ENCODE measurements at regions not wholly inside any gene's neighbourhood (a gene's known extent, or its start where the extent isn't known, plus 50 kb on each side); places are given as distances from the start of the nearest gene placed in this dataset.

- Histone ChIP-seq H3K4me1 (ENCODE audit: control insufficient read depth in 1 of 2, insufficient read depth in 2 of 2, low read length in 2 of 2) (peaks cover 0 to 16% of the 10 kb centered on the region in 2 experiments; a peak in 3 of 4 replicates), H3K36me3 (ENCODE audit: control insufficient read depth in 1 of 2, insufficient read depth in 2 of 2, low read length in 2 of 2) (no peaks in the 10 kb centered on the region), H3K9me2 (ENCODE audit: insufficient read depth) (no peaks in the 10 kb centered on the region), H4K20me1 (ENCODE audit: insufficient read depth) (no peaks in the 10 kb centered on the region), H3K79me2 (ENCODE audit: insufficient read depth, low read length) (no peaks in the 10 kb centered on the region), H3K27me3 (ENCODE audit: insufficient read depth, low read length) (no peaks in the 10 kb centered on the region; the same call in 1 of the 2 replicates), H3K27ac (ENCODE audit: low read depth, low read length) (no peak overlapping the region), H3K9ac (ENCODE audit: low read length) (no peak overlapping the region), H3K9me3 (ENCODE audit: control insufficient read depth in 1 of 2, insufficient read depth in 1 of 2, low read depth in 1 of 2, low read length in 2 of 2) (no peaks in the 10 kb centered on the region), H2AFZ (ENCODE audit: low read depth, low read length, poor library complexity, severe bottlenecking) (no peak overlapping the region), H3K4me3 (replicated peaks in 1 of 2; ENCODE audit: low read depth in 1 of 2, low read length in 2 of 2) (no peak overlapping the region), H3K4me2 (ENCODE audit: low read length) (no peak overlapping the region)
- intact Hi-C loops (cut with micrococcal nuclease), result no loop called here
- TF ChIP-seq ELF1 (IDR thresholded peaks at IDR 0.05; ENCODE audit: borderline replicate concordance, low read depth) (no peak), CEBPB (IDR thresholded peaks at IDR 0.05; ENCODE audit: low read depth) (no peak), JUND (IDR thresholded peaks at IDR 0.05) (no peak), YY1 (IDR thresholded peaks at IDR 0.05; ENCODE audit: extremely low read depth, insufficient replicate concordance, low read depth, low read length) (no peak), POLR2AphosphoS5 (IDR thresholded peaks at IDR 0.05; ENCODE audit: low read depth, low read length) (no peak), SP1 (IDR thresholded peaks at IDR 0.05; ENCODE audit: low read depth) (no peak)
- TF ChIP-seq, protein P1, sequence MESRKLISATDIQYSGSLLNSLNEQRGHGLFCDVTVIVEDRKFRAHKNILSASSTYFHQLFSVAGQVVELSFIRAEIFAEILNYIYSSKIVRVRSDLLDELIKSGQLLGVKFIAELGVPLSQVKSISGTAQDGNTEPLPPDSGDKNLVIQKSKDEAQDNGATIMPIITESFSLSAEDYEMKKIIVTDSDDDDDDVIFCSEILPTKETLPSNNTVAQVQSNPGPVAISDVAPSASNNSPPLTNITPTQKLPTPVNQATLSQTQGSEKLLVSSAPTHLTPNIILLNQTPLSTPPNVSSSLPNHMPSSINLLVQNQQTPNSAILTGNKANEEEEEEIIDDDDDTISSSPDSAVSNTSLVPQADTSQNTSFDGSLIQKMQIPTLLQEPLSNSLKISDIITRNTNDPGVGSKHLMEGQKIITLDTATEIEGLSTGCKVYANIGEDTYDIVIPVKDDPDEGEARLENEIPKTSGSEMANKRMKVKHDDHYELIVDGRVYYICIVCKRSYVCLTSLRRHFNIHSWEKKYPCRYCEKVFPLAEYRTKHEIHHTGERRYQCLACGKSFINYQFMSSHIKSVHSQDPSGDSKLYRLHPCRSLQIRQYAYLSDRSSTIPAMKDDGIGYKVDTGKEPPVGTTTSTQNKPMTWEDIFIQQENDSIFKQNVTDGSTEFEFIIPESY (IDR thresholded peaks at IDR 0.05; ENCODE audit: extremely low read depth, insufficient replicate concordance, low read length), result no peak
- CTCF ChIA-PET, result no interaction called here
- RAD21 ChIA-PET (ENCODE audit: low non-redundant PET in 1 of 2, low total read pairs in 2 of 2, uncharacterized antibody in 2 of 2, unreplicated experiment in 2 of 2), result no interaction called here
- BruUV-seq (replicated peaks), result no TSS peak
- DNase-seq (ENCODE audit: low read depth, low spot score) (no peak), ATAC-seq (no peak)
- POLR2A ChIA-PET, result no interaction called here
These were observed 134.4 kb downstream of the DACT1 start for GRCh38 chr14:58772116-58772515.
